Heart right ventricle (tissue), 16 donors: ENCODE measurements at regions not wholly inside any gene's neighbourhood (a gene's known extent, or its start where the extent isn't known, plus 50 kb on each side); places are given as distances from the start of the nearest gene placed in this dataset.

ENCODE experiments used
- ATAC-seq, 8 donors: fragments of 200-7000 bp; cut with Tn5 transposase; one replicate each; pipeline ENCODE4 v1.9.1; 2020; ENCODE audit warnings: mild to moderate bottlenecking in 8 of 8, moderate library complexity in 8 of 8, moderate number of reproducible peaks in 1 of 8
- DNase-seq, 2 donors: peaks; one replicate each; pipeline ENCODE4 v3.0.0-alpha.2; 2020
- H3K27ac ChIP-seq, 10 donors: fragments of 200-600 bp; sonication (generic) in 2 of 10; one replicate each; pipeline versions ENCODE4 v1.5.0 to v1.8.0; 2020 to 2022; ENCODE audit warnings: mild to moderate bottlenecking in 3 of 10
- H3K27me3 ChIP-seq, 7 donors: fragments of 200-600 bp; one replicate each; pipeline ENCODE4 v1.8.0; 2021 to 2022; ENCODE audit warnings: mild to moderate bottlenecking in 2 of 7
- H3K36me3 ChIP-seq, 9 donors: fragments of 200-600 bp; sonication (generic) in 1 of 9; one replicate each; pipeline versions ENCODE4 v1.5.0 to v1.8.0; 2020 to 2022; ENCODE audit warnings: mild to moderate bottlenecking in 2 of 9
- H3K4me1 ChIP-seq, 9 donors: fragments of 200-600 bp; sonication (generic) in 1 of 9; one replicate each; pipeline versions ENCODE4 v1.5.0 to v1.8.0; 2020 to 2022; ENCODE audit warnings: mild to moderate bottlenecking in 4 of 9
- H3K4me3 ChIP-seq, 10 donors: fragments of 200-600 bp; sonication (generic) in 2 of 10; one replicate each; pipeline versions ENCODE4 v1.5.0 to v1.8.0; 2020 to 2022; ENCODE audit warnings: mild to moderate bottlenecking in 7 of 10, moderate library complexity in 2 of 10
- H3K9me3 ChIP-seq, 11 donors: fragments of 200-600 bp in 10 of 11; sonication (generic) in 2 of 11; one replicate each; pipeline versions ENCODE4 v1.5.0 to v1.8.0; 2013 to 2022; ENCODE audit warnings: mild to moderate bottlenecking in 2 of 11, control low read depth in 1 of 11, moderate library complexity in 1 of 11
- CTCF ChIP-seq, 9 donors: fragments of 200-600 bp; sonication (generic) in 2 of 9; IDR thresholded peaks; one replicate each; pipeline versions ENCODE4 v1.5.0 to v1.8.0; 2021 to 2022; ENCODE audit warnings: antibody characterized with exemption in 9 of 9, mild to moderate bottlenecking in 5 of 9, moderate library complexity in 1 of 9
- WGBS, 2 donors: extraction: QIAGEN DNeasy Blood & Tissue Kit; methylation state at CpG; one replicate each; pipeline ENCODE4 v1.1.7; 2013; ENCODE audit warnings: inconsistent platforms in 1 of 2; 5-methylcytosine and 5-hydroxymethylcytosine counted together
- intact Hi-C, 10 donors: fragments of 100-400 bp; cut with DNase I; formaldehyde crosslinking; loops; one replicate each; pipeline versions ENCODE4 v1.11.1 to v1.14.2; 2022
- donor health status: Arrhythmogenic right ventricular cardiomyopathy.
- donor health status: ischemic (EF 13 %, LVEDD 7.1; RV severe dilation, severe dysfunction).
- donor health status: healthy with polysubstance abuse.
- donor health status: DM: no; HTN: yes; CAD: no.
- donor health status: DM: no; HTN: no; CAD: no.
- donor health status: ischemic (EF 25% LVEDD 6.9; RV normal size, moderate dysfunction).
- donor health status: ischemic (EF 25% LVEDD 5.7; RV mildly dilated, moderate dysfunction).
- donor health status: healthy.
- donor health status: DM: yes; HTN: yes; CAD: no.
- donor health status: Ischemic cardiomyopathy.
- donor health status: ischemic (EF 35%, LVEDD 5.7; RV mildly dilated, moderate dysfunction).
- donor health status: nonischemic (EF 11% LVEDD 7.7; RV severe dilation, severe dysfunction).
- donor health status: DM: yes; HTN: yes; CAD: no.
- donor health status: PGD.
- donor health status: ischemic (EF 29% LVEDD 5.4; RV normal size, mild dysfunction).
- donor health status: nonischemic (EF 23%, LVEDD 6.1; RV moderate dilation, normal function).

GRCh38 chr10:89134963-89135362 is 72.2 kb downstream of the CH25H start:
- no peak overlapping the region for H3K27ac ChIP-seq
- H3K9me3 ChIP-seq = peaks cover 0 to 6% (median 0%) of the 10 kb centered on the region in 11 donors
- ATAC-seq (no peak), DNase-seq (no peak)
- no peaks in the 10 kb centered on the region for H3K4me1 ChIP-seq
- intact Hi-C loops = no loop called here
- no peaks in the 10 kb centered on the region for H3K36me3 ChIP-seq
- H3K4me3 ChIP-seq = no peak overlapping the region
- H3K27me3 ChIP-seq = no peaks in the 10 kb centered on the region
- TF ChIP-seq CTCF (IDR thresholded peaks at IDR 0.05) = no peak

GRCh38 chr10:89129911-89130310 is 77.2 kb downstream of the CH25H start:
- Histone ChIP-seq H3K27me3 (peaks cover 0 to 7% (median 0%) of the 10 kb centered on the region in 7 donors), H3K9me3 (peaks cover 0 to 6% (median 0%) of the 10 kb centered on the region in 11 donors), H3K27ac (no peak overlapping the region), H3K4me1 (no peaks in the 10 kb centered on the region), H3K36me3 (no peaks in the 10 kb centered on the region), H3K4me3 (no peak overlapping the region)
- DNase-seq (peak in 1 of 2 donors; percentile 18), ATAC-seq (peak in 6 of 8 donors; percentile 28 to 67 (median 50))
- TF ChIP-seq CTCF (IDR thresholded peaks at IDR 0.05) = no peak
- intact Hi-C loops = no loop called here
- WGBS, 2 donors = 84 to 88% methylated on average over 4 of the region's 4 CpGs

- no peaks in the 10 kb centered on the region for H3K9me3 ChIP-seq
- peaks cover 0 to 25% (median 0%) of the 10 kb centered on the region in 9 donors for H3K4me1 ChIP-seq
- DNase-seq (no peak), ATAC-seq (peak; percentile 41 to 85 (median 78))
- WGBS, 2 donors = 63 to 66% methylated on average over 4 of the region's 4 CpGs
- H3K27ac ChIP-seq = peak overlapping the region in 9 of 10 donors; percentile 16 to 79 (median 45)
- intact Hi-C loops = no loop called here
- peaks cover 0 to 7% (median 0%) of the 10 kb centered on the region in 7 donors for H3K27me3 ChIP-seq
- H3K4me3 ChIP-seq = no peak overlapping the region
- H3K36me3 ChIP-seq = no peaks in the 10 kb centered on the region
- no peak for TF ChIP-seq CTCF (IDR thresholded peaks at IDR 0.05)
Observed at GRCh38 chr10:89122433-89123051, 84.6 kb downstream of the CH25H start.

- Histone ChIP-seq H3K4me3 (no peak overlapping the region), H3K9me3 (no peaks in the 10 kb centered on the region), H3K36me3 (no peaks in the 10 kb centered on the region), H3K27ac (peak overlapping the region in 5 of 10 donors; percentile 16 to 79 (median 61)), H3K4me1 (peaks cover 0 to 28% (median 0%) of the 10 kb centered on the region in 9 donors), H3K27me3 (no peaks in the 10 kb centered on the region)
- ATAC-seq (no peak), DNase-seq (no peak)
- intact Hi-C loops = no loop called here
- no peak for TF ChIP-seq CTCF (IDR thresholded peaks at IDR 0.05)
Observed at GRCh38 chr10:89121764-89122020, 85.4 kb downstream of the CH25H start.
